ENCODE measurements at regions not wholly inside any gene's neighbourhood (a gene's known extent, or its start where the extent isn't known, plus 50 kb on each side); places are given as distances from the start of the nearest gene placed in this dataset.
"Not testable (repeated sequence)": the region's sequence is repeated elsewhere in the genome, so short reads cannot be mapped to it uniquely, and the experiment has no call there.

GRCh38 chr4:49213750-49214149 is 227.7 kb downstream of the CWH43 start:
- TF ChIP-seq CTCF, POLR2A (IDR thresholded peaks at IDR 0.05): not testable (repeated sequence)

Data from esophagus squamous epithelium (tissue), 4 donors.